ENCODE measurements at regions not wholly inside any gene's neighbourhood (a gene's known extent, or its start where the extent isn't known, plus 50 kb on each side); places are given as distances from the start of the nearest gene placed in this dataset.
"Not testable (repeated sequence)": the region's sequence is repeated elsewhere in the genome, so short reads cannot be mapped to it uniquely, and the experiment has no call there.

DNA sequence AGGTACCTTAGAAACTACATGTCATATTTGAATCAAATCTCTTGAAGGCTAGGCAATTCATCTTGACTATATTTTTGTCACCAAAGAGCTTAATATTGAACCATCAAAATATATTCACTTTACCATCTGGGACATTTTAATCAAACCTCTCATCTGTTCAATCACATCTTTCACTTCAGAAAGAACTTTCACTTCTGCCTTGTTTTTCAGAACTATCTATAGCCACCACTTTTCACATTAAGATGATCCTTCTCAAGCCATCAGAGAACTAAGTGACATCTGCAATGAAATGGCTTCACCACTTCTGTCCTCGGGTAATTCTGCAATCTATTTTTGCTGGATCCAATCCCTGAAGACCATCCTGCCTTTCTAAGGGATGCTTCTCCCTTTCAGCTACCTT is 57.8 kb downstream of the OR2B2 start:
- DNase-seq = no peak

DNA sequence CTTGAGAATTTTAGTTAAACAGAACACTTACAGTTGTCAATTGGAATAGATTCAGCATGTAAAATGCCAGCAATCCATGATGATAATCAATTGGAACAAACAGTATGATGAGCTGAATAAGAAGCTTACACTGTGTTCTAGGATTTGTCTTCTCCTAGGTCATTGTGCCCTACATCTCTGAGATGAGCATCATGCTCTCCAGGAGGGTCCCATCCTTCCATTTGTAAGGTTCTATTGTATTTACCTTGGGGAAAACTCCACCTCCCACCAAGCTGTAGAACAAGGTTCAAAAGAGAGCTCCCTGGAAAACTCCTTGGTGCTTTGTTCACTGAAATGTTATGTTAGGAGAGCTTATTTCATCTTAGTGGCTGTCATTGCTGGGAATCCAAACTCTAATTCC is 60.8 kb downstream of the OR2B2 start:
- no peak for DNase-seq

DNA sequence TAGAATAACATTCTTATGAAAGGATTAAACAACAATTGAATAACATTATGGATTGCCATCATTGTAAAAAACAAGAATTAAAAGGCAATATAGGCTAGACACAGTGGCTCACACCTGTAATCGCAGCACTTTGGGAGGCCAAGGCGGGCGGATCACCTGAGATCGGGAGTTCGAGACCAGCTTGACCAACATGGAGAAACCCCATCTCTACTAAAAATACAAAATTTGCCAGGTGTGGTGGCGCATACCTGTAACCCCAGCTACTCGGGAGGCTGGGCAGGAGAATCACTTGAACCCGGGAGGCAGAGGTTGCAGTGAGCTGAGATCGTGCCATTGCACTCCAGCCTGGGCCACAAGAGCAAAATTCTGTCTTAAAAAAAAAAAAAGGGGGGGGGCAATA is 63.2 kb downstream of the OR2B2 start:
- DNase-seq = not testable (repeated sequence)

DNA sequence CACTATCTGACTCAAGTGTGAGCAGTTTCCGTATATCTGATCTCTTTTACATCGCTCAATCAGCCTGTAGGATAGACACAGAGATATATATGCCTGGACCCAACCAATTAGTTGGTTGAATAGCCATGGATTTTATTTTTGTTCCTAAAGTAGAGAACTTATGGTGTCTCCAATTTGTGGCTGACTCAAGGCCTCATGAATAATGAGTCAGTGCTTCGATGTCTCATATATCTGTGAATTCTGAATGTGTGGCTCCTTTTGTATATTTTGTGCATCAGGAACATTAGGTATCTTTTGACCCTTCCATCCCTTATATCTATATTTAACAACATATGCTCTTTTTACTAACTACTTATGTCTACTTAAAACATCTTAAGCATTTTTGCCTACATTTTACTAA is 64.5 kb downstream of the OR2B2 start:
- no peak for DNase-seq

DNA sequence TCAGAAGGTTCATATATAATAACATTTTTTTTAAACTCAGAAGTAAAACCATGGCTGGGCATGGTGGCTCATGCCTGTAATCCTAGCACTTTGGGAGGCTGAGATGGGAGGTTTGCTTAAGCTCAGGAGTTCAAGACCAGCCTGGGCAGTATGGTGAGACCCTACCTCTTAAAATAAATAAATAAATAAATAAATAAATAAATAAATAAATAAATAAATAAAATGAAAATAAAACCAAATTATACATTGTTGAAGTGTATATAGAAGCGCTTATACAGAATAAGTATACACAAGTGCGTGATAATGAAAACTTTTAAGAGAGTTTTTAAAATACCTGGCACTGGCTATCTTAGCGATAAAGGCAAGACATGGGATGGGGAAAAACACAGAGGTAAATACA is 71.6 kb downstream of the OR2B2 start:
- DNase-seq = no peak

DNA sequence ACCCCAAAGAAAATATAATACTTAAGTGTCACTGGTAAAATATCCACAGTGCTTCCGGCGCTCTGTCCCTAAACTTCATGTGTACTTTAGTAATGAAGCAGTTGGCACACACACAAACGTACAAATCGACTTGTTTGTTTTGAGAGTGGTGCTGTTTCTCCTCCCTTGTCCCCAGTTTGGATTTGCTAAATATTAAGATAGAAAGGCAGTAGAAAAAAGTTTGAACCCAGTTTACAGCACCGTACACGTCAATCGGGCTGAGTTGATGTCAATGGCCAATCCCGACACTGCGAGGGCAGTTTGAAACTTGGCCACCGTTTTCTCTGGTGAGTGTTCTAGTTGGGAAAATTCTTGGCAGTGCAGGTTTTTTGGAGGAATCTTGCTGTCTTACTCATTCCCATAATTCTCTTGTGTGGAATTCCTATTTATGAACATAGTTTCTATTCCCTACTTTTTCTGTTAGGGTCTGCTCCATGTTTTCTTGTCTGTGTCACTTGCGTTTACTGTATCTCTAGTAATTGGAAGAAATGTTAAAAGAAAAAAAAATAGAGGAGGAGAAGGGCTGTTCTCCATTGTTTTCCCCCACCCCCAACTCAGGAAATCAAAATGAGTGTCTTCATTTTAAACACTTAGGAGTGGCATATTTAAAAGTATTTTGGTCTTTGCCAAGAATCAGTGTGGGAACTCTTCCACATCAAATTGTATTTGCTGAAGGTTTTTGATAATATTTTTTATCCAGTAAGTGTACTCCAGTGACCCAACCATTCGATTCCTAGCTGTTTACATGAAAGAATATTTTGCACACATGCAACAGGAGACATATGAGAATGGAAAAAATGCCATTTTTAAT is 72.3 kb downstream of the OR2B2 start:
- DNase-seq = peak; percentile 22

DNA sequence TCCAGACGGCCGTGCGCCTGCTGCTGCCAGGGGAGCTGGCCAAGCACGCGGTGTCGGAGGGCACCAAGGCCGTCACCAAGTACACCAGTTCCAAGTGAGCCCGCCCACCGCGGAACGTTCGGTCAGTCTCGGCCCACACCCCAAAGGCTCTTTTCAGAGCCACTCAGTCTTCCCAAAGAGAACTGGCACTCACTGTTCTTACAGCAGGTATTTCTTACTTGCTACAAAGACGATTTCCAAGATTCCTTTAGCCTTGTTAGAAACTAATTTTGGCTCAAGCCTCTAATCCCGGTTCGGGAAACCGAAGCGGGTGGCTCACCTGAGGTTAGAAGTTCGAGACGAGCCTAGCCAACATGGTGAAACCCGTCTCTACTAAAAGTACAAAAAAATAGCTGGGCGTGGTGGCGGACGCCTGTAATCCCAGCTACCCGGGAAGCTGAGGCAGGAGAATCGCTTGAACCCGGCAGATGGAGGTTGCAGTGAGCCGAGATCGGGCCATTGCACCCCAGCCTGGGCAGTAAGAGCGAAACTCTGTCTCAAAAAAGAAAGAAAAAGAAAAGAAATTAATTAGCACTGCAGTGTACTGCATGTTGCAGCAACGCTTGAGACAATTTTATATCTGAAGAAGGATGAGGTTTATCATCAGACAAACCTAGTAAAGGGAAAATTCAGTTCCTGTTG is 73.1 kb downstream of the OR2B2 start:
- no peak for DNase-seq

DNA sequence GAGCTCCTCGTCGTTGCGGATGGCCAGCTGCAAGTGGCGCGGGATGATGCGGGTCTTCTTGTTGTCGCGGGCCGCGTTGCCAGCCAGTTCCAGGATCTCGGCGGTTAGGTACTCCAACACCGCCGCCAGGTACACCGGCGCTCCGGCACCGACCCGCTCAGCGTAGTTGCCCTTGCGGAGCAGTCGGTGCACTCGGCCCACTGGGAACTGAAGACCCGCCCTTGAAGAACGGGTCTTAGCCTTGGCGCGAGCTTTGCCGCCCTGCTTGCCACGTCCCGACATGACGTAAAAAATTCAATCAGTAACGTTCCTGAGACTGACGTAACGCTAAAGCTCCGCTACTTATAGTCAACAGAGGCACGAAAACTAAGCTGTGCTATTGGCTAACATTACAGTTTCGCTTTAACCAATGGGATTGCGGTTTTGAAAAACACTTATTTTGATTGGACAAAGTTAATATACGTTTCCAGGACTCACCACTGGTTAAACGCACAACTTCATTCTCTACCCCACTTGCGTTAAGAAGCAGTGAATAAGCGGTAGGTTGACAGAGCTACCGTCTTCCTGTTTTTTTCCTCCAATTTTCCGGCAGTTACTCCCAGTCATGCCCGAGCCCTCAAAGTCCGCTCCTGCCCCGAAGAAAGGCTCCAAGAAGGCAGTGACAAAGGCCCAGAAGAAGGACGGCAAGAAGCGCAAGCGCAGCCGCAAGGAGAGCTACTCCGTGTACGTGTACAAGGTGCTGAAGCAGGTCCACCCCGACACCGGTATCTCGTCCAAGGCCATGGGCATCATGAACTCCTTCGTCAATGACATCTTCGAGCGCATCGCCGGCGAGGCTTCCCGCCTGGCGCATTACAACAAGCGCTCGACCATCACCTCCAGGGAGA is 73.9 kb downstream of the OR2B2 start:
- peak; percentile 96 for DNase-seq

DNA sequence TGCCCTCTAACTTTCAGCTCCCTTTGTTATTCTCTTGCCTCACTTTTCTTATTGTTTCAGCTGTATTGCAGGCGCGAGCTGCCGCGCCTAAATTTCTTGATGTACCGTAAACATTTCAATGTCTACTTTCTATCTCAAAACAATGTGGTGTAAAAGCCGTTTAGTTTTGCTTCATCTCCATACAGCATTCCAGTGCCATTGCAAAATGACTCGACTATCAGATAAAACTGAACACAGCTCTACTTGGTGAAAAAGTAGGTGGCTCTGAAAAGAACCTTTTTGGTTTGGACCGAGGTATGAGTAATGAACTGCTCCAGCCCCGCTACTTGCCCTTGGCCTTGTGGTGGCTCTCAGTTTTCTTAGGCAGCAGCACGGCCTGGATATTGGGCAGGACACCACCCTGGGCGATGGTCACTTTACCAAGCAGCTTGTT is 74.6 kb downstream of the OR2B2 start:
- no peak for DNase-seq

DNA sequence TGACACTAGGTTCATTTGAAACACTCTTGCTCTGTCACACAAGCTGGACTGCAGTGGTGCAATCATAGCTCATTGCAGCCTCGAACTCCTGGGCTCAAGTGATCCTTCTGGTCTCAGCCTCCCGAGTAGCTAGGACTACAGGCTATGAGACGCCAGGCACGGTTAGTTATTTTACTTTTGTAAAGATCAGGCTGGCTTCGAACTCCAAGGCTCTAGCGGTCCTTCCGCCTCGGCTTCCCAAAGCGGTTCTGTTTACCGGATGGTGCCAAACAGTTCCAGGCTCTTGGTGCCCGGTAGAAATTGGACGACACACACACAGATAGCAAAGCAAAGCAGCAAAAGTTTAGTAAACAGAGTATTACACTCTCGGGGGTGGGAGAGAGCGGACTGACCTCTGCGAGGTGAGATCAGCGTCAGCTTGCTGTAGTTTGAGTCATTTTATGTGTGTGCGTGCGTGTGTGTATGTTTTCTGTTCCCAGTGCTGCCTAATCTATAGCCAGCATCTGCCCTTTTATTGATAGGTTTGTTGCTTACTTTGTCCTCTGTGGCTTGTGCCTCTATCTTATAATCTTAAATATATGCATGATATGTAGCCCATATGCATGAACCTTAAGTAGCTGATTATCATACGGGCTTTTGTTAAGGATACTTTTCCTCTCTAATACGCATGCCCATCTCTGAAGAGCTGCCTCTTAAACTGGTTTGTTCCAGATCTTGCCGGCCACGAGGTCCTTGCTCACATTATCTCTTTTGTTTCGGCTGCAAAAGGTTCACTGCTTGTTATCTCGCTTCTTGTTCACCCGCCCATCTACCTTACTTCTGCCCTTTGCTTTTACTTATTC is 75.2 kb downstream of the OR2B2 start:
- DNase-seq = peak; percentile 72

DNA sequence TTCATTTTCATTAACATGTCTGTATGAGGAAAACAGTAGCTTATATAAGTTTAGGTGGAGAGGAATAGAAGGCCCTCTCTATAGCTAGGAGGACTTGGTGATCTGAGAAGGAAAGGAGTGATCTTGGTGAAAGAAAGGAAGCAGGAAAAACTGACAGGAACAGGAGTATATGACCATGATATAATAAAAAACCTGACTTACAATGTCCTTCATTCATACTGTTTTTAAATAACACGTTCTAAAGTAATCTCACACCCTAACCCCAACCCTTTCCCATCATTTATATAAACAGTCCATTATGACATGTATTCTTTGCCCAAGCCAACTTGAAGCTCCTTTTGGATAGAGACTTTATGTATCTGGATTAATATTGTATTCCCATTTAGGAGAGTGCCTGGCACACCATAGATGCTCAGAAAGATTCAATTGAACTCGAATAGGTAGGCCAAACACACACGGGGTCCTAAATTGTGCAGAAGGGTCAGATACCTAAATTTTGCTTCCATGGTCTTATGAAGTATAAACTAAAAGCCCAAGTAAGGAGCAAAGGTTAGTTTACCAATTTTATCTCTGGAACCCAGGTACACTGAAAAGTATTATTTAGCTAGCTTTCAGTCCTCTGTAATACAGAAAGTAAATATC is 75.9 kb downstream of the OR2B2 start:
- DNase-seq = no peak

DNA sequence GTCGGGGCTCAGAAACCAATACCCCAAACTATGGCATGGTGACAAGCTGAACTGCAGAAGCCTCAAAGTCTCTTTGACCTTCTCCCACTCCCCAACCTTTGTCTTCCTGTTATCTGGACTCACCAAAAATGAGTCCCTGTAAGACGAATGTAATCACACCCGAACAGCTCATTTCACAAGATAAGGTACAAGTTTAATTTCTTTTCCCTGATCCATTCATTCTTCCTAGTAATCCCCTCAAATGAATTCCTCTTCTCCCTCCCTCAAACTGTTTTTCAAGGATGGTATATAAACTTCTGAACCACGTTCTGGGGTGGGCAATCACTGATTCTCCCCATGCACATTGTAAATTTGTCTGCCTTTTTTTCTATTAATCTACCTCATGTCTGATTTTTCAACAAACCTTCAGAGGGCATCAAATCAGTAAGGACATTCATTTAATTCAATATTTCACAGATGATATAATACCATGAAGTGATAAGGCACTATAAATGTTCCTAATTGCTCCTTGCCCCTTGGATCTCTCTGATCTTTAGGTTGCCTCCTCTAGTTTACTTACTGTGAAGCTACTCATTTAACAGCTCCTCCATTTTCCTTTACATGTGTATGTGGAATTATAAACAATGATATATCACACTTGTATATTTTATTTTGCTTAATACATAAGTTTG is 77.2 kb downstream of the OR2B2 start:
- no peak for DNase-seq

DNA sequence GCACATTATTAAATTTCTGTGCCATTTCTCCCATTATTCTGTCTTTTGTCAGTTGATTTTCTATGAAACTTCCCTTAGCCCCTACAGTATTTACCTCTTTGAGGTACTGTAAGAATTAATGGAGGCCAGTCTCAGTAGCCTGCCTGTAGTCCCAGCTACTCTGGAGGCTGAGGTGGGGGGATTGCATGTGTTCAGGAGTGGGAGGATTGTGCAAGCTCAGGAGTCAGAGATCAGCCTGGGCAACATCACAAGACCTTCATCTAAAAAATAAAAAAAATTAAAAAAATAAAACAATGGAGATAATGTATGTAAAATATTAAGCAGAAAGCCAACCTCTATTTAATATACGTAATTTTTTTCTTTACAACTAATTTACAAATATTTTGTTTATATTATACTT is 77.8 kb downstream of the OR2B2 start:
- DNase-seq = no peak

DNA sequence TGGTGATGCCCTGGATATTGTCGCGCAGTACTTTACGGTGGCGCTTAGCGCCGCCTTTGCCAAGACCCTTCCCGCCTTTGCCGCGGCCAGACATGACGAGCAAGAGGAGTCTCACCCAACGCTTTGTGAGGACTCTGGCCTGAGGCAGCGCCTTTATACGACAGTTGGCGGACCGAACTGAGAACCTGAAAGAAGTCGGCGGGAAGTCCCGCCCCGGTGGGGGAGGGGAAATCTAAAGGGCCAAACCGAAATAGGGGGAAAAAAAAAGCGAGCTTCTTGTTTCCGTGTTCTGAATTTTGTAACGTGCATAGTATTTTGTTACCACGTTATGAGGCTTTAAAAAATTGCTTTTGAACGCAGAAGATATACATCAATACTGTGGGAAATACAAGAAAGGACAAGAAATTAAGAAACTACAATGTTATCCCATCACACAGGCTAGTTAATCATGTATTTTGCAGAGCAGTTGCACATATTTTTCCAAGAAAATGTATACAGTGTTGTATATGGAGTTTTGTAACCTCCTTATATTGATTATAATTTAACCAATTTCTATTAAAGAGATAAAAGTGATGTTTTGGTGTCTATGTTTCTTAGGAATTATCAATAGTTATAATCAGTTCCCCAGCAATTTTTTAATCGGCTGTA is 80.6 kb downstream of the OR2B2 start:
- peak; percentile 90 for DNase-seq

DNA sequence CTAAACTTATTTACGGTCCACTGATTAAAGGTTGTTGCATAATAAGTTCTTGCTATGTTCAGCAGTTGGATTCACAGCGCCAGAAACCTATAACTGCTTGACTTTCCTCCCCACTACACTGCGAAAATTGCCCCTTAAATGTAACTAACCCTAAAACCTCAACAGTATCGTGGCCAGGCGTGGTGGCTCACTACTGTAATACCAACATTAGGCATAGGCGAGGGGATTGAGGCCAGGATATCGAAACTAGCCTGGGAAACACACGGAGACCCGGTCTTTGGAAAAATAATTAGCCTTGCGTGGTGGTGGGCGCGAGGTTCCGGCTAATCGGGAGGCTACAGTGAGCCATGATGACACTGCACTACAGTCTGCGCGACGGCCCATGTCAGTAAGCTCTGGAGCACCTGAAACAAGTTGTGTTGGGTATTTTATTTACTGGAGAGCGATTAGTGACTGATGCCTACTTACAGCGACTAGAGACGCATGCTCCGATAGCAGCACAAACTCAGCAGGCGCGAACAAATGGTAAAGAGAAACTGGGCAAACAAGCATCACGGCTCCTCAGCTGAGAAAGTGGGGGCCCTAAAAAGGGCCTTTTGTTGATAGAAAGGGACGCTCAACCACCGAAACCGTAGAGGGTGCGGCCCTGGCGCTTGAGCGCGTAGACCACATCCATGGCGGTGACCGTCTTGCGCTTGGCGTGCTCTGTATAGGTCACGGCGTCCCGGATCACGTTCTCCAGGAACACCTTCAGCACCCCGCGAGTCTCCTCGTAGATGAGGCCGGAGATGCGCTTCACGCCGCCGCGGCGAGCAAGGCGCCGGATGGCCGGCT is 81.4 kb downstream of the OR2B2 start:
- peak; percentile 64 for DNase-seq

DNA sequence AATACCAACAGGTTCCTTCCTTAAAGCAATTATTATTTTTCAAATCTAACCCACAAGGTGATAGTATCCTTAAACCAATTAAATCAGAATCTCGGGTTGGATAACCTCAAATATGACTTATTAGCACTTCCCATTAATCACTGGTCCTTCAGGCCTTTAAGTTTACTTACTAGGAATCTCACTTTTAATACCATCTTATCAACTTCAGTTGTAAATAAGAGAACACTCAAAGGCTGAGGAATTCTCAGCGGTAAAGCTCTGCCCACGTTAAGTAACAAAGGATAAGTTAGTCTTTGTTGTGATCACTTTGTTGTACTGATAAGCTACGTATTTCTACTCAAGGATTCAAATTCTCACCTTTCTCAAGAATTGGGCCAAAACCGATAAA is 82.0 kb downstream of the OR2B2 start:
- DNase-seq = no peak

DNA sequence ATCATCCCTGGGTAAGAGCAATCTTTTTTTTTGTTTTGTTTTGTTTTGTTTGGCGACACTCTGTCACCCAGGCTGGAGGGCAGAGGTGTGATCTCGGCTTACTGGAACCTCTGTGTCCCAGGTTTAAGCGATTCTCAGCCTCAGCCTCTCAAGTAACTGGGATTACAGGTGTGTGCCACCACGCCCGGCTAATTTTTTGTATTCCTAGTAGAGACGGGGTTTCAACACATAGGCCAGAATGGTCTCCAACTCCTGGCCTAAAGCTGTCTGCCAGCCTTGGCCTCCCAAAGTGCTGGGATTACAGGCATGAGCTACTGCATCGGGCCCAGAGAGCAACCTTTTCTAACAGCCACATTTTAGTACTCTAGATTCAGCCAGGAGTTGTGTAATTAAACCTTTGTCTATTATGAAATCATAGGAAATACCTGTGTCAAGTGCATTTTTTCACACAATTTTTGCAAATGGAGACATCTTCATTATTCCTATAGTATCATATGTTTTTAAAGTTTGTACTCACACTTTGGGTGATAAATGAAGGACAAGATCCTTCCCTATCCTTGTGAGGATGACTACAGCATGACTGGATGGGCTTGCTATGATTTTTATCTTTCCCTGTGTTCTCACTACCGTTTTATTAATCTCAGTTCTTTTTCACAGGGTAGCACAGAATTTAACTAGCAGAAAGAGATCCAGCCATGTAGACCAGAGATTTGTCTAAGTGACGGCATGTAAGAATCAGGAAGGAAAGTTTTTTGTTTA is 82.6 kb downstream of the OR2B2 start:
- no peak for DNase-seq

DNA sequence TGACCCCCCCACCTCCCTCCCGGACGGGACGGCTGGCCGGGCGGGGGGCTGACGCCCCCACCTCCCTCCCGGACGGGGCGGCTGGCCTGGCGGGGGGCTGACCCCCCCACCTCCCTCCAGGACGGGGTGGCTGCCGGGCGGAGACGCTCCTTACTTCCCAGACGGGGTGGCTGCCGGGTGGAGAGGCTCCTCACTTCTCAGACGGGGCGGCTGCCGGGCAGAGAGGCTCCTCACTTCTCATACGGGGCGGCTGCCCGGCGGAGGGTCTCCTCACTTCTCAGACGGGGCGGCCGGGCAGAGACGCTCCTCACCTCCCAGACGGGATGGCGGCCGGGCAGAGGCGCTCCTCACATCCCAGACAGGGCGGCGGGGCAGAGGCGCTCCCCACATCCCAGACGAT is 84.7 kb downstream of the OR2B2 start:
- not testable (repeated sequence) for DNase-seq

DNA sequence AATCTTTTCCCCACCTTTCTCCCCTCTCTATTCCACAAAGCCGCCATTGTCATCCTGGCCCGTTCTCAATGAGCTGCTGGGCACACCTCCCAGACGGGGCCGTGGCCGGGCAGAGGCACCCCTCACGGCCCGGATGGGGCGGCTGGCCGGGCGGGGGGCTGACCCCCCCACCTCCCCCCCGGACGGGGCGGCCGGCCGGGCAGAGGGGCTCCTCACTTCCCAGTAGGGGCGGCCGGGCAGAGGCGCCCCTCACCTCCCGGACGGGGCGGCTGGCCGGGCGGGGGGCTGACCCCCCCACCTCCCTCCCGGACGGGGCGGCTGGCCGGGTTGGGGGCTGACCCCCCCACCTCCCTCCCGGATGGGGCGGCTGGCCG is 85.6 kb downstream of the OR2B2 start:
- DNase-seq = not testable (repeated sequence)
